ENCODE measurements at regions not wholly inside any gene's neighbourhood (a gene's known extent, or its start where the extent isn't known, plus 50 kb on each side); places are given as distances from the start of the nearest gene placed in this dataset.

- ChIA-PET CTCF (ENCODE audit: partially characterized antibody) (no interaction called here), POLR2A (ENCODE audit: partially characterized antibody) (no interaction called here)
- peaks cover 0 to 10% (median 0%) of the 10 kb centered on the region in 8 donors for H3K9me3 Mint-ChIP-seq
- H3K27ac Mint-ChIP-seq = no peak overlapping the region
- Histone ChIP-seq H3K4me3 (ENCODE audit: low read length in 2 of 2) (no peak overlapping the region), H3K9me3 (ENCODE audit: control insufficient read depth in 1 of 2, low read length in 2 of 2) (no peaks in the 10 kb centered on the region), H3K36me3 (ENCODE audit: insufficient read depth, low read length) (no peaks in the 10 kb centered on the region), H3K4me1 (ENCODE audit: insufficient read depth, low read length) (no peaks in the 10 kb centered on the region), H3K27me3 (ENCODE audit: insufficient read depth, low read length) (no peaks in the 10 kb centered on the region), H3K27ac (ENCODE audit: low read depth, low read length) (no peak overlapping the region)
- no peaks in the 10 kb centered on the region for H3K4me1 Mint-ChIP-seq
- no peak overlapping the region for H3K4me3 Mint-ChIP-seq
- intact Hi-C loops (cut with micrococcal nuclease) = no loop called here
- H3K27me3 Mint-ChIP-seq = peaks cover 0 to 1% of the 10 kb centered on the region in 2 donors
- no peaks in the 10 kb centered on the region for H3K36me3 Mint-ChIP-seq
- DNase-seq = no peak
Observed at GRCh38 chr10:56258378-56258777, 102.7 kb downstream of the ZWINT start.

- no peak overlapping the region for H3K27ac Mint-ChIP-seq
- no peaks in the 10 kb centered on the region for H3K4me1 Mint-ChIP-seq
- Histone ChIP-seq H3K27ac (ENCODE audit: low read depth, low read length) (no peak overlapping the region), H3K9me3 (ENCODE audit: control insufficient read depth in 1 of 2, low read length in 2 of 2) (no peaks in the 10 kb centered on the region), H3K4me1 (ENCODE audit: insufficient read depth, low read length) (no peaks in the 10 kb centered on the region), H3K27me3 (ENCODE audit: insufficient read depth, low read length) (no peaks in the 10 kb centered on the region), H3K4me3 (ENCODE audit: low read length in 2 of 2) (no peak overlapping the region), H3K36me3 (ENCODE audit: insufficient read depth, low read length) (no peaks in the 10 kb centered on the region)
- CTCF ChIA-PET (ENCODE audit: partially characterized antibody) = no interaction called here
- intact Hi-C loops (cut with micrococcal nuclease) = no loop called here
- H3K27me3 Mint-ChIP-seq = no peaks in the 10 kb centered on the region
- POLR2A ChIA-PET (ENCODE audit: partially characterized antibody) = interaction anchor here (1.1 kb wide), 1 partner anchor 10 kb away, joined by 3 read pairs; no protein-coding TSS in a partner anchor
- peaks cover 0 to 9% (median 0%) of the 10 kb centered on the region in 8 donors for H3K9me3 Mint-ChIP-seq
- DNase-seq = peak in 1 of 5 donors; percentile 18
- no peaks in the 10 kb centered on the region for H3K36me3 Mint-ChIP-seq
- H3K4me3 Mint-ChIP-seq = no peak overlapping the region
Observed at GRCh38 chr10:56255298-56255697, 105.8 kb downstream of the ZWINT start.

GRCh38 chr10:56240471-56240870 lies 120.6 kb downstream of the ZWINT start:
- Histone ChIP-seq H3K27ac (ENCODE audit: low read depth, low read length) (no peak overlapping the region), H3K36me3 (ENCODE audit: insufficient read depth, low read length) (no peaks in the 10 kb centered on the region), H3K4me3 (ENCODE audit: low read length in 2 of 2) (no peak overlapping the region), H3K27me3 (ENCODE audit: insufficient read depth, low read length) (no peaks in the 10 kb centered on the region), H3K9me3 (ENCODE audit: control insufficient read depth in 1 of 2, low read length in 2 of 2) (no peaks in the 10 kb centered on the region), H3K4me1 (ENCODE audit: insufficient read depth, low read length) (no peaks in the 10 kb centered on the region)
- no peak for DNase-seq
- H3K4me3 Mint-ChIP-seq = no peak overlapping the region
- no peaks in the 10 kb centered on the region for H3K27me3 Mint-ChIP-seq
- POLR2A ChIA-PET (ENCODE audit: partially characterized antibody) = no interaction called here
- H3K9me3 Mint-ChIP-seq = peaks cover 0 to 3% (median under 1%) of the 10 kb centered on the region in 8 donors
- intact Hi-C loops (cut with micrococcal nuclease) = no loop called here
- CTCF ChIA-PET (ENCODE audit: partially characterized antibody) = no interaction called here
- no peaks in the 10 kb centered on the region for H3K4me1 Mint-ChIP-seq
- H3K36me3 Mint-ChIP-seq = no peaks in the 10 kb centered on the region
- no peak overlapping the region for H3K27ac Mint-ChIP-seq

- Mint-ChIP-seq H3K4me3 (no peak overlapping the region), H3K27ac (no peak overlapping the region), H3K9me3 (peaks cover 0 to 9% (median 2%) of the 10 kb centered on the region in 8 donors), H3K4me1 (no peaks in the 10 kb centered on the region), H3K27me3 (peaks cover 0 to 2% of the 10 kb centered on the region in 2 donors), H3K36me3 (no peaks in the 10 kb centered on the region)
- no peak for DNase-seq
- H3K4me1 ChIP-seq (ENCODE audit: insufficient read depth, low read length) = no peaks in the 10 kb centered on the region
- no peaks in the 10 kb centered on the region for H3K9me3 ChIP-seq (ENCODE audit: control insufficient read depth in 1 of 2, low read length in 2 of 2)
- no peak overlapping the region for H3K4me3 ChIP-seq (ENCODE audit: low read length in 2 of 2)
- no peak overlapping the region for H3K27ac ChIP-seq (ENCODE audit: low read depth, low read length)
- ChIA-PET POLR2A (ENCODE audit: partially characterized antibody) (no interaction called here), CTCF (ENCODE audit: partially characterized antibody) (no interaction called here)
- H3K36me3 ChIP-seq (ENCODE audit: insufficient read depth, low read length) = no peaks in the 10 kb centered on the region
- intact Hi-C loops (cut with micrococcal nuclease) = no loop called here
- no peaks in the 10 kb centered on the region for H3K27me3 ChIP-seq (ENCODE audit: insufficient read depth, low read length)
Observed at GRCh38 chr10:56231436-56231835, 129.6 kb downstream of the ZWINT start.

- no peaks in the 10 kb centered on the region for H3K4me1 ChIP-seq (ENCODE audit: insufficient read depth, low read length)
- no peaks in the 10 kb centered on the region for H3K4me1 Mint-ChIP-seq
- no peaks in the 10 kb centered on the region for H3K36me3 Mint-ChIP-seq
- CTCF ChIA-PET (ENCODE audit: partially characterized antibody) = no interaction called here
- H3K27me3 ChIP-seq (ENCODE audit: insufficient read depth, low read length) = no peaks in the 10 kb centered on the region
- no peaks in the 10 kb centered on the region for H3K36me3 ChIP-seq (ENCODE audit: insufficient read depth, low read length)
- H3K4me3 Mint-ChIP-seq = no peak overlapping the region
- H3K4me3 ChIP-seq (ENCODE audit: low read length in 2 of 2) = no peak overlapping the region
- H3K27ac ChIP-seq (ENCODE audit: low read depth, low read length) = no peak overlapping the region
- no peak for DNase-seq
- intact Hi-C loops (cut with micrococcal nuclease) = no loop called here
- POLR2A ChIA-PET (ENCODE audit: partially characterized antibody) = no interaction called here
- H3K9me3 ChIP-seq (ENCODE audit: control insufficient read depth in 1 of 2, low read length in 2 of 2) = no peaks in the 10 kb centered on the region
- no peaks in the 10 kb centered on the region for H3K27me3 Mint-ChIP-seq
- H3K9me3 Mint-ChIP-seq = peaks cover 0 to 3% (median 0%) of the 10 kb centered on the region in 8 donors
- no peak overlapping the region for H3K27ac Mint-ChIP-seq
Observed at GRCh38 chr10:56222237-56222636, 138.8 kb downstream of the ZWINT start.

GRCh38 chr10:56212951-56213350 lies 148.1 kb downstream of the ZWINT start:
- H3K4me3 ChIP-seq (ENCODE audit: low read length in 2 of 2) = no peak overlapping the region
- Mint-ChIP-seq H3K9me3 (peaks cover 0 to 23% (median 9%) of the 10 kb centered on the region in 8 donors), H3K36me3 (no peaks in the 10 kb centered on the region), H3K4me1 (no peaks in the 10 kb centered on the region), H3K4me3 (no peak overlapping the region), H3K27ac (no peak overlapping the region), H3K27me3 (no peaks in the 10 kb centered on the region)
- no peaks in the 10 kb centered on the region for H3K36me3 ChIP-seq (ENCODE audit: insufficient read depth, low read length)
- intact Hi-C loops (cut with micrococcal nuclease) = no loop called here
- H3K27me3 ChIP-seq (ENCODE audit: insufficient read depth, low read length) = no peaks in the 10 kb centered on the region
- CTCF ChIA-PET (ENCODE audit: partially characterized antibody) = no interaction called here
- POLR2A ChIA-PET (ENCODE audit: partially characterized antibody) = no interaction called here
- no peak for DNase-seq
- H3K9me3 ChIP-seq (ENCODE audit: control insufficient read depth in 1 of 2, low read length in 2 of 2) = no peaks in the 10 kb centered on the region
- H3K27ac ChIP-seq (ENCODE audit: low read depth, low read length) = no peak overlapping the region
- no peaks in the 10 kb centered on the region for H3K4me1 ChIP-seq (ENCODE audit: insufficient read depth, low read length)

GRCh38 chr10:56181607-56182006 lies 179.5 kb downstream of the ZWINT start:
- no peak for DNase-seq
- no peaks in the 10 kb centered on the region for H3K27me3 ChIP-seq (ENCODE audit: insufficient read depth, low read length)
- H3K36me3 ChIP-seq (ENCODE audit: insufficient read depth, low read length) = no peaks in the 10 kb centered on the region
- POLR2A ChIA-PET (ENCODE audit: partially characterized antibody) = no interaction called here
- H3K27ac ChIP-seq (ENCODE audit: low read depth, low read length) = no peak overlapping the region
- peaks cover 0 to 12% (median 5%) of the 10 kb centered on the region in 8 donors for H3K9me3 Mint-ChIP-seq
- no peaks in the 10 kb centered on the region for H3K4me1 ChIP-seq (ENCODE audit: insufficient read depth, low read length)
- H3K27ac Mint-ChIP-seq = no peak overlapping the region
- CTCF ChIA-PET (ENCODE audit: partially characterized antibody) = no interaction called here
- no peaks in the 10 kb centered on the region for H3K27me3 Mint-ChIP-seq
- H3K36me3 Mint-ChIP-seq = no peaks in the 10 kb centered on the region
- no peak overlapping the region for H3K4me3 ChIP-seq (ENCODE audit: low read length in 2 of 2)
- H3K4me1 Mint-ChIP-seq = no peaks in the 10 kb centered on the region
- no peak overlapping the region for H3K4me3 Mint-ChIP-seq
- intact Hi-C loops (cut with micrococcal nuclease) = no loop called here
- peaks cover 0 to 5% of the 10 kb centered on the region in 2 donors for H3K9me3 ChIP-seq (ENCODE audit: control insufficient read depth in 1 of 2, low read length in 2 of 2)

- intact Hi-C loops (cut with micrococcal nuclease) = no loop called here
- Mint-ChIP-seq H3K4me1 (no peaks in the 10 kb centered on the region), H3K27me3 (no peaks in the 10 kb centered on the region), H3K4me3 (no peak overlapping the region), H3K36me3 (no peaks in the 10 kb centered on the region), H3K27ac (no peak overlapping the region), H3K9me3 (peaks cover 0 to 11% (median 4%) of the 10 kb centered on the region in 8 donors)
- Histone ChIP-seq H3K4me3 (ENCODE audit: low read length in 2 of 2) (no peak overlapping the region), H3K27ac (ENCODE audit: low read depth, low read length) (no peak overlapping the region), H3K27me3 (ENCODE audit: insufficient read depth, low read length) (no peaks in the 10 kb centered on the region), H3K9me3 (ENCODE audit: control insufficient read depth in 1 of 2, low read length in 2 of 2) (peaks cover 0 to 5% of the 10 kb centered on the region in 2 donors), H3K4me1 (ENCODE audit: insufficient read depth, low read length) (no peaks in the 10 kb centered on the region), H3K36me3 (ENCODE audit: insufficient read depth, low read length) (no peaks in the 10 kb centered on the region)
- ChIA-PET POLR2A (ENCODE audit: partially characterized antibody) (no interaction called here), CTCF (ENCODE audit: partially characterized antibody) (interaction anchor here (1.3 kb wide), 1 partner anchor 18 kb away, joined by 3 read pairs; no protein-coding TSS in a partner anchor)
- no peak for DNase-seq
Observed at GRCh38 chr10:56178210-56178609, 182.8 kb downstream of the ZWINT start.
